ENCODE measurements at regions not wholly inside any gene's neighbourhood (a gene's known extent, or its start where the extent isn't known, plus 50 kb on each side); places are given as distances from the start of the nearest gene placed in this dataset.
A peak's percentile ranks its signal among the peaks of the same experiment; 100 is the strongest.

DNA sequence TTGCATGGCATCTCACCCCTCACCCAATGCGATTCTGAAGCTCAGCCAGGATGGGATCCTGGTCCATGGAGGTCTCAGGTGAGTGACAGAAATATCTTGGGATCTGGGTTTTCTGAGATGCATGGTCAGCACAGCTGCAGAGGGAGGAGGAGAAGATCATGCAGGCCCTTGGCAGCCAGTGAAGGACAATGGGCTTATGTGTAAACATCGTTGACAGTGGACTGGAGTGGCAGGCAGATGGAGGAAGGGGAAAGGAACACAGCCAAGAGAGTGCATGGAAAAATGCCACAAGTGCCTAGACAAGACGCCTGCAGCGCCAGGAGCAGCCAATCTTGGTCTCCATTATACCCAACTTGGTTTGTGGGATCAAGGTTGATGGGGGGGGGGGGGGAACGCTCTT is 347.9 kb downstream of the MCTP2 start:
- H3K9me3 ChIP-seq: no peaks in the 10 kb centered on the region
- ATAC-seq (no peak), DNase-seq (no peak)
- peaks cover 0 to 36% of the 10 kb centered on the region in 2 donors for H3K27me3 ChIP-seq
- H3K4me3 ChIP-seq: no peak overlapping the region
- TF ChIP-seq, protein P1, sequence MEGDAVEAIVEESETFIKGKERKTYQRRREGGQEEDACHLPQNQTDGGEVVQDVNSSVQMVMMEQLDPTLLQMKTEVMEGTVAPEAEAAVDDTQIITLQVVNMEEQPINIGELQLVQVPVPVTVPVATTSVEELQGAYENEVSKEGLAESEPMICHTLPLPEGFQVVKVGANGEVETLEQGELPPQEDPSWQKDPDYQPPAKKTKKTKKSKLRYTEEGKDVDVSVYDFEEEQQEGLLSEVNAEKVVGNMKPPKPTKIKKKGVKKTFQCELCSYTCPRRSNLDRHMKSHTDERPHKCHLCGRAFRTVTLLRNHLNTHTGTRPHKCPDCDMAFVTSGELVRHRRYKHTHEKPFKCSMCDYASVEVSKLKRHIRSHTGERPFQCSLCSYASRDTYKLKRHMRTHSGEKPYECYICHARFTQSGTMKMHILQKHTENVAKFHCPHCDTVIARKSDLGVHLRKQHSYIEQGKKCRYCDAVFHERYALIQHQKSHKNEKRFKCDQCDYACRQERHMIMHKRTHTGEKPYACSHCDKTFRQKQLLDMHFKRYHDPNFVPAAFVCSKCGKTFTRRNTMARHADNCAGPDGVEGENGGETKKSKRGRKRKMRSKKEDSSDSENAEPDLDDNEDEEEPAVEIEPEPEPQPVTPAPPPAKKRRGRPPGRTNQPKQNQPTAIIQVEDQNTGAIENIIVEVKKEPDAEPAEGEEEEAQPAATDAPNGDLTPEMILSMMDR (IDR thresholded peaks at IDR 0.05): no peak
- H3K4me1 ChIP-seq: peaks cover 0 to 3% of the 10 kb centered on the region in 2 donors
- no peaks in the 10 kb centered on the region for H3K36me3 ChIP-seq
- H3K27ac ChIP-seq: no peak overlapping the region
- intact Hi-C loops (cut with DNase I): no loop called here

DNA sequence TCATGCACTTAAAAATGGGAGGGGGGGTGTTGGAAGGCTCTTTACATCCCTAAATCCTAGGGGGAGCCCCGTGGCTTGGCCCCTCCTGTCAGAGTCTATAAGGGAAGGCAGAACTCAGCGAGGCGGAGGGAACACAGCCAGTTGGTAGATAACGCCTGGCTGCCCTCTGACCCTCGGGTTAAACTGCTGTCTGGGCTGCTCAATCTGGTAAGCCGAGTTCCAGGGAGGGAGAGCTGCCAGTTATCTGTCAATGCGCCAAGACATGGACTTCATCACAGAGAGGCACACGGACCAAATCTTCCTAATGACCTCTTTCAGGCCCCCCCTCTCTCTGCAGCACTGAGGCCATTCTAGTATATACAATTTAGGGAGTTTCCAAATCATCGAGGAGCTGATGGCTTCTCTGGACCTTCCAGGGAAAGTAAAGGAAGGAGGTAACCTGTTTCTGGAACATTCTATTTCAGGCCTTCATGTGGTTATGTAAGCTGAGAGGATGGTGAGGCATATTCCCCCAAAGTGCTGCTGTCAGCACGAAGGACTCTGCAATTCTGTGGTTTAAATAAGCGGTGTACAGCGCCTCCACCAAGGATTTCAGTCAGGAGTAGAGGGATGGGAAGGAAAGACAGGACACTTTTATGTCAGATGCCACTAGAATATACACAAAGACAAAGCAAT is 349.0 kb downstream of the MCTP2 start:
- no peaks in the 10 kb centered on the region for H3K36me3 ChIP-seq
- H3K27me3 ChIP-seq: peaks cover 0 to 46% of the 10 kb centered on the region in 2 donors
- no peak overlapping the region for H3K4me3 ChIP-seq
- H3K4me1 ChIP-seq: peaks cover 0 to 11% of the 10 kb centered on the region in 2 donors
- no peak overlapping the region for H3K27ac ChIP-seq
- intact Hi-C loops (cut with DNase I): no loop called here
- no peaks in the 10 kb centered on the region for H3K9me3 ChIP-seq
- DNase-seq: no peak
- no peak for ATAC-seq
- TF ChIP-seq, protein P1 (IDR thresholded peaks at IDR 0.05): no peak

DNA sequence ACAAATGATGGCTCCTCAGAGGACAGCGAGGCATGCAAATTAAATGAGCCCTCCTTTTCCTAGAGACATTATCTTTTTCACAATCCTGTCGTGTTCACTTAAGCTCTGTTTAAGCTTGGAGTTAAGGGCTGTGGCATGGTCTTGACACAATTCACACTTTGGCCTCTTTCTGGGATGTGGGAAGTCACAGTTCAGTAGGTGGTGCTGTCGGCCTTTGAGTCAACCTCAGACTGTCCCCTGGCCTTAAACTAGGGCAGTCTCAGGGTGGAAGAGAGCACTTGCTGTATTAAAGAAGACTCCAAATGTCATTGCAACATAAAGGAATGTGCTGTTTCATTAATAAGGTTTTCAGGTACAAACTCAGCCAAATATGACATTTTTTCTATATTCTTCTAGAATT is 351.0 kb downstream of the MCTP2 start:
- TF ChIP-seq, protein P1 (IDR thresholded peaks at IDR 0.05): peak in 1 of 2 donors; percentile 29
- intact Hi-C loops (cut with DNase I): no loop called here
- ATAC-seq (peak; percentile 65), DNase-seq (peak in 1 of 4 donors; percentile 60)
- peaks cover 0 to 11% of the 10 kb centered on the region in 2 donors for H3K4me1 ChIP-seq
- peaks cover 0 to 66% of the 10 kb centered on the region in 2 donors for H3K27me3 ChIP-seq
- no peak overlapping the region for H3K27ac ChIP-seq
- H3K9me3 ChIP-seq: no peaks in the 10 kb centered on the region
- no peaks in the 10 kb centered on the region for H3K36me3 ChIP-seq
- no peak overlapping the region for H3K4me3 ChIP-seq

DNA sequence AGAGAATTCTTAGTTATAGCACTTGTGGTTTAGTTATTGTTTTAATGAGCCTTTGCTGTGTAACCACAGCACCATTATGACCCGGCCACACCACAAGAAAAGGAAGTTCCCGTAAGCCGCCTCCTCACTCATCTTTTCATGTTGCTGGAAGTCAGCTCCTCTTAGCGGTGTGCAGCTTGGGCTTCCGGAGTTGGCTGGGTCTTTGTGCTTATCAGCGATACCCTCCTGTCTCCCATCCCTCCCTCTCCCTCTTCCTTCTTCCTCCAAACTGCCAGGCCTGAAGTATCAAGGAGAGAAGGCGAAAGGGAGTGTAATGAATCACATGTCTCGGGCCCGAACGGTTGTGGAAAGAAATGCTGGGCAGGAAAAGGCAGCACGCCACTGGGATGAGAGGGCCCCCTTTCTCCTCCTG is 353.5 kb downstream of the MCTP2 start:
- intact Hi-C loops (cut with DNase I): no loop called here
- H3K27ac ChIP-seq: peak overlapping the region in 1 of 2 donors; percentile 57
- no peaks in the 10 kb centered on the region for H3K9me3 ChIP-seq
- peaks cover 0 to 11% of the 10 kb centered on the region in 2 donors for H3K4me1 ChIP-seq
- H3K27me3 ChIP-seq: peaks cover 0 to 60% of the 10 kb centered on the region in 2 donors
- ATAC-seq (peak; percentile 27), DNase-seq (peak in 2 of 4 donors; percentile 21 to 35)
- TF ChIP-seq, protein P1 (IDR thresholded peaks at IDR 0.05): no peak
- no peaks in the 10 kb centered on the region for H3K36me3 ChIP-seq
- no peak overlapping the region for H3K4me3 ChIP-seq

DNA sequence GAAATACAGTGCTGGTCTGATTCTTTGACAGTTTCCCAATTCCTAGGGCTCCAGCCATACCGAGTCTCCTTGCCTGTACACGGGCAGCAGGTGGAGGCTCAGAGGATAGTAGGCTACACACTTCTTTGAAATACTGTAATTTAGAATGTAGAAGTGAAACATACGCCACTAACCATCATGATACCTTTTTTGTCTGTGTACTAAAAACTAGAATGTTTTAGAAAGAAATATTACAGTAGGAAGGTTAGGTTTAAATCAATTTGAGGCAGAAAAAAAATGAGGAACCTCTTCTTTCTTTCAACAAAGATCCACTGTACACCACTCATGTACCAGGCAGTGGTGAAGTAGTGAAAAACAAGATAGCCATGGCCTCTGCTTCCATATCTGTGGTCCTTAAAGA is 354.7 kb downstream of the MCTP2 start:
- DNase-seq (no peak), ATAC-seq (no peak)
- peaks cover 0 to 11% of the 10 kb centered on the region in 2 donors for H3K4me1 ChIP-seq
- no peaks in the 10 kb centered on the region for H3K9me3 ChIP-seq
- no peak overlapping the region for H3K4me3 ChIP-seq
- H3K27me3 ChIP-seq: peaks cover 0 to 53% of the 10 kb centered on the region in 2 donors
- H3K27ac ChIP-seq: no peak overlapping the region
- no peaks in the 10 kb centered on the region for H3K36me3 ChIP-seq
- TF ChIP-seq, protein P1 (IDR thresholded peaks at IDR 0.05): no peak
- intact Hi-C loops (cut with DNase I): no loop called here
